HG03575 (cell line): ENCODE measurements at regions not wholly inside any gene's neighbourhood (a gene's known extent, or its start where the extent isn't known, plus 50 kb on each side); places are given as distances from the start of the nearest gene placed in this dataset.

ENCODE experiments used
- ATAC-seq: cut with Tn5 transposase; IDR thresholded peaks from one replicate; pipeline ENCODE4 v1.9.1; 2021; ENCODE audit not compliant: unreplicated experiment, insufficient number of reproducible peaks, low FRiP score; ENCODE audit errors: extremely low read depth

DNA sequence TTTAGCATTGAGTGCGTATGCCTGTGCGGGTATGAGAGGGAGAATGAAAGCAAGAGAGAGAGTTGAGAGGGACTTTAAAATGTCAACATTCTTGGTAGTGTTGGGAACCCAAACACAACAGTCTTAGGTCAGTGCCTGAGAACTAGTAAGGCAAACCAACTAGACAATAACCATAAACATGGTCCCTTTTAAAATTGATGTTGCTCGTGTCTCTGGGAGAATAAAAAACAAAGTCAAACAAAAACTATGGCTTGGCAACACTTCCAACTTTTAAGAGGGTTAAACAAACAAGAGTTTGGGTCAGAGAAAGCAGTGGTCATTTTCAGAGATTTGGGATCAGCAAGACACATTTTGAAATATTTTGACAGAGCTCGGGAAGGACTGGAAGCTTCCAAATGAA lies 146.7 kb upstream of the THBS1 start:
- no peak for ATAC-seq

DNA sequence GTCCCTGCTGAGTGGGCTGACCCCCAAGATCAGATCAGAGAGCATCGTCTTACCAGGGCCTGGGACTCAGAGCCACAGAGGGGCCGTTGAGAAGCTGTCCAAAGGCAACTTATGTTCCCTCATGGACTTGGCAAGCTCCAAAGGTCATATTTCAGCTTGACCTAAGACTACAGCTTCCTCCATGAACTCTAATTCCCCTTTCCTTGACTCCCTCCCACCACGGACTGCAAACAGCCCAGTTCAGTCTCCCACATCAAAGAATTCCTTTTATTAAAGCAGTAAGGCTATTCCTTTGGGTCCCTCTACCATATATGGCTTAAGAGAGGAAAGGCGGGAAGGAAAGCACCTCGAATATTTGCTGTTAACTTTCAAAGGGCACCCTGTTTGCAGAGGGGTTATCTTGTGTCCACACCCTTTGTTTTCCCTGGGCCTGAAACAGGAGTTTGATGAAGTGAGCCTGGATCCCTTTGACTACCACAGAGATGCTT lies 146.1 kb upstream of the THBS1 start:
- ATAC-seq, result no peak

DNA sequence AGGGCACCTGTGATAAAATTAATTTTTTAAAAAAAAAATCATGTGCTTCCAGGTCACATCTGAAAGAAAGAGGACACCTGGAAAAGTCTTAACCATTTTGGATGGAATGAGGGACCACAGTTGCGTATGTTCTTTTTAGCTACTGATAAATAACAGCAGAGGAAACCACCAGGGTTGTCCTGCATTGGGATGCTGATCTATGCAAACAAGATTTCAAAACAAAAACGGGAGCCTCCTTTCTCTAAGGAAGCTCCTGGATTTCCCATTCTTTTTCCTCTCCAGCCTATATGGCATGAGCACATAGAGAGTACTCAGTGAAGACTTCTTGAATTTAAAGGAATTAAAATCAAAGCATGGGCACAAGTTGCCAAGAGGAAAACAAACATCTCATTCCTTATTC lies 145.6 kb upstream of the THBS1 start:
- no peak for ATAC-seq

DNA sequence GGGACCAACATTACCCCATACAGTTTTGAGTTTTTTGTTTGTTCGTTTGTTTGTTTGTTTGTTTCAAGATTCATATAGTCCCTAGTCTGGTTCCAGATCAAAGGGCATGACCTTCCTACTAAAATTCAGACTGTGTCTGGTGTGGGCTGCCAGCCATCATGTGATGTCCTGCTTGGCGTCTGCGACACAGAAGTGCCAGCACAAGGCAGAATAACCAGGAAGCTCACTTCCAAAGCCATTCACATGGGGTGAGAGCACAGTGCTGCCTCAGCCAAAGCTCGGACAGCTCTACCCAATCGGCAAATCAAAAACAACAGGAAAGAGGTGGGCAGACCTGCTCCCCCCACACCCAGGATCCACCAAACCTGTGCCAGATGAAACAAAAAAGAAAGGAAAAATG lies 142.6 kb upstream of the THBS1 start:
- ATAC-seq, result no peak

DNA sequence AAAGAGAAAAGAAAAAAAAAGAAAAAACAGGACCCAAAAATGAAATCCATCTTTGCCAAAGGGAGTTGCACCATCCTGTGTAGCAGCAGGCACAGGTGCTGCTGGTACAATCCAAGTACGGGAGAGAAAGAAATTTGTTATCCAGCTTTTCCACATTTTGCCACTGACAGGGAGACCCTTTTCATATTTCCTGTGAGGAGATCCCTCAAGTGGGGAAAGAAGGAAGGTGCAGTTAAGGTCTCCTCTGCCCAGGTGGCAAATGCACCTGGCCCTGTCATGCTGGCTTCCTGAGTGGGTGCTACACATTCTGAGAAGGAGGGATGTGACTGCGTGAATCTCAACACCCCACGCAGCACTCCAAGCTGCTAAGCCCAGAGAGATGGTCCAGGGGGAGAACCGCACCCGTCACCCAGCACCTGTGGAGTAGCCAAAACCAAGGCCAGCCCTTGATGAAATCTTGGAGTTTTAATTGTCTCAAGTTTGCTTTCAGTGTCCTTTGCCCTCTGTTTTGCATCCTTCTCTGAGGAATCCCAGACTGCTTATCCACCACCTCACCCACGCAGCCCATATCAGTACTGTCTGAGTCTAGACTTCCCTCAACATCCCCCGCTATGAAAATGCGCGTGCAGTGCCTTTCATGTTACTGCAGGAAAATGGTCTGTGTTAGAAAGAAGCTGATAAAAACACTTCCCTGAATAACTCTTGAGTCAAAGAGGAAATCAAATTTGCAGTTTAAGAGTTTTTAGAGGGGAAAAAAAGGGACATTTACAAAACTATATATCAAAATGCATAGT lies 141.9 kb upstream of the THBS1 start:
- no peak for ATAC-seq

DNA sequence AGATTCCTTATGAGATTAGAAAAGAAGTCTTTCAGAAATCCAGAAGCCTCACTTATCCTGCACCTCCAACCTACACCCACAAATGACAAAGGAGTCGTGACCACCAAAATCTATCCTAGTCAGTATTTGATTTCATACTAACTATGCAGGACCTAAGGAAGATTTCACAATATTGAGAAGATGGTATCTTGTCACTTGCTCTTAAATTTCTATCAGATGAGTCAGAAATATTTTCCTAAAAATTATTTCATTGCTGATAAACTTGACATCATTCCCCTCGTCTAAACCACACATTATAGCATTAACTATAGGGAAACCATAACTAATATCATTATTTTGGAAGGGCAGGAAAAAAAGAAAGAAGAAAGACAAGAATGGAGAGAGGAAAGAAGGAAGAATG lies 138.0 kb upstream of the THBS1 start:
- ATAC-seq, result no peak

DNA sequence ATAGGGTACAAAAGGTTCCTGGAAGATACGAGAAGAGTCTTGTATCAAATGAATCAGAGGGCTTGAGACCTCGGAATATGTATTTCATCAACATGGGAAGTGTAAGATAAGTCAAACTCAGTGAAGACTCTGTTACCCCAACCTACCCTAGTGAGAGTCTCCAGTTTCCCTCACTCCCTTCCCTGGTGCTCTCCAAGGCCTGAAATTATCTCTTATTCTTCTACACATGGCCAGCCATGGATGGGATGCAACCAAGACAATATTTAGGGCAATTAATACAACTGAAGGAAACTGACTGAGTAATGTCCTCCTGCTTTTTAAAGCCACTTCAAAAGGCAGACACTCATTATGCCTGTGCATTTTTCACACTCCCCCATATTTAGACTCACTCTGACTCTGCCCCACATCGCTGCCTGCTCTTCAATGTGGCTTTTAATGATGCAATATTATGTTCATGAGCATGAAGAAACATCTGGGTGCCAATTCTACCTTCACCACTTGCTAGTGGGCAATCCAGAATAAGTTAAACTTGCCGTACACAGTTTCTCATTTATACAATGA lies 137.1 kb upstream of the THBS1 start:
- ATAC-seq, result no peak

DNA sequence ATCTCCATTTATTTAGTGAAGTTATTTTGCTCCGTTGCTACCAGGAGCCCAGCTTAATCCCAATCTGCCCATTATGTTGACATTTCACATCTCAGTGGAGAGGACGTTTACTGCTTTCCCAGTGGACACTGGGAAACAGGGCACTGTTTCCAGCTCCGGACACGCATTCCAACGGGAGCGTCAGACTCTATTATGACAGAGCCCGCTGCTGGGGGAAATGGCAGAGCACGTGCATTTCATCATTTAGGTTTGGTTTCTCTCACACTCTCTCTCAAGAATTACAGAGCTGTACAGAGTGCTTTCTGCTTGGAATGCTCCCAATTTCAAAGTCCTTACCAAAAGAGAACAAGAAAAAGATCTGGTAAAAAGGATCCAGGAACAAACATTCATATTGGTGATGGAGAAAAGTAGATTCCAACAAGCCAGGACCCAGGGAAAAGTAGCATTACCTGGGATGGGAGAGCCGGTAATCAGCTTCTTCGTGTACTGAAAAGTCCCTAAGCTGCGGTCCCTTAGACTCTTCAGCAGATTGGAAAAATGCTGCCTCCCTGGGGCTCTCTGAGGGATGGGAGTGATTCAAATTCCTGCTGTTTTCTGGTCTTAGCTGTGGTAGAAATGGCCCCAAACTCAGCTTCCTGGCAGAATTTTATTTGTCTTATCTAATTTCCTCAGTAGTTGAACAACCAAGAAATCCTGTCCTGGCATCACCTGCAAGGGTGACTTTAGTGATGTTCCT lies 136.0 kb upstream of the THBS1 start:
- no peak for ATAC-seq

DNA sequence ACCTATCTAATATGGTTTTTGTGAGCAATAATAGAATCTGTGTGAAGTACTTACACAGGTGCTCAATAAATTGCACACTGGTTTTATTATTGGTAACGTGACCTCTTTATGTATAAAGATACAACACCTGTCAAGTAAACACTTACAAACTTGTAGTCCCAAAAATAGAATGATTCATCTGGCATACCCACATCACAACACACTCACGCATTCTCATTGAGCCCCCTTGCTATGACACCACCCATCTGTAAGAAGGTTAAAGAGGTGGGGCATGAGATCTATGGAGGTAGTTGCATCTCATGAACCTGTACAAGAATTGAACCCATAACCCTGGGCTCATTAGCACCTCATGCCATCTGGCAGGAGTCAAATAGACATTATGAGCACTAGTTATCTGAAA lies 134.9 kb upstream of the THBS1 start:
- ATAC-seq, result no peak

DNA sequence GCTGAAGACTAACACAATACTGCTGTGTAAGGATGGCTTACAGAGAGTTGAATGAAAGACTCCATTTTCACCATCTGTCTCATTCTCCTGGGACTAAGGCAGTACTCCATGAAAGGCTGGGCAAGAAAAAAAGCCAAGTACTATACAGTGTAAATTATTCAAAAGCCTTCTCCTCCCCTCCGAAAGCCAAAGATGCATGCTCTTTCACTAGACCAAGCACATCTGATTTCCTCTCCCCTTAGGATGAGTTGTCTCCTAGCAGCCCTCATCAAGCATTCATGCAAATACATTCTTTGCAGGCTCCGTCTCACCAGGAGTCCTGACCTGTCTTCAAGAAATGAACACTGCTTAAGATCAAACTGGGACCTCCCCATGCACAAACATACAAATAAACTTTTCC lies 133.5 kb upstream of the THBS1 start:
- no peak for ATAC-seq

DNA sequence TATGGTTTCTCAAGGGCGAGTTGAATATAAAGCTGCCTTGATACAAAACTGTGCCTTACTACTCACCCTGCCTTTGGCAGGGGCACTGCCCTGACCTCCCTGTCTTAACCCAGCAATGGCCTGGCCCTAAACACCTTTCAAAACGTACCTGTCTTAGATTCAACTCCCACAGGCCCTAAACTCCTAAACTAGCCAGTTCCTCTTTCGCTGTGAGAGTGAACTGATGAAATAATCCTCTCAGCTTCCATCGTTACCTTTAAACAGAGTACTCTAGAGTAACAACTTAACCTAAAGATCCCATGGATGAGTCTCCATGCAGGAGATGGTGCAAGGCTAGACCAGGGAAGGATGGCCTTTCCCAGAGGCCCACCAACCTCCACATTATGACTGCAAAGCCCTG lies 133.0 kb upstream of the THBS1 start:
- ATAC-seq, result no peak

DNA sequence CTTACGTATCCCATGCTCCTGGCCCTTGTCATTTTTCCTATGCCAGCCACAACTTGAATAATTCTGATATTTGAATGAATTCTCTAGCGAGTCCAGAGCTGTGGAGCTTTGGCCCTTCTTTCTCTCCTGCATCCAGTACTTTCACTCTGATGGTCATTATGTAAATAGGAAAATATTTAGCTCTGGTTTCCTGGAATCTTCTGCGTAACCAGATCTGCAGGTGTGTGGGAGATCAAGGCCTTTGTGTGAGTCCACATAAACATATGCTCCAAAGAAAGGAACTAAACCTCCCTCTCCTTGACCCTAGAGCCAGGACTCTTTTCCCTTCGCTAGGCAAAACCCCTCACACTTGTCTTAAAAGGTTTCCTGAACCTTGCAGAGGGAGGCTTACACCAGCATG lies 132.5 kb upstream of the THBS1 start:
- no peak for ATAC-seq

DNA sequence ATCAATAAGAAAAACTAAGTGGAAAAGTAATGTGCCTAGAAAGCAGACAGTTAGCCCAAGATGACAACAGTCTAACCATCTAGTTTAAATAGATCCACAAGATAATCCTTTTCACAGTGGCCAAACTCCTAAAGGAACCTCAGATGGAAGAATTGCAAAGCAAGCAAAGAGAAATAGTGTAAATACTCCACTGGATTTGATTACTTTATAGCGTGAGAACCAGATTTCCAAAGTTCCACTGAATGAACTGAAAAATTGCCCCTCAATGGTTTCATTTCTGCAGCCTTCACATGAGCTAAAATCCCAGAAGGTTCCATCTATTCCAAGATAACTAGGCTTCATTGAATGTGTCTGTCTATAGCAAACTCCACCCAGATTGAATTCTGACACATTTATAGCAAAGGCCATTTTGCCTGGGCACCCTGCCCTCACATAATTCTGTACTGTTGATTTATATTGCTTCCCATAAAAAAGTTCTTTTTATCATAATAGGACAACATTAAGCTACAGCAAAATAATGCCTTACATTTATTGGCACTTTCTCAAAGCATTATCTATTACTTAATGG lies 129.7 kb upstream of the THBS1 start:
- no peak for ATAC-seq

DNA sequence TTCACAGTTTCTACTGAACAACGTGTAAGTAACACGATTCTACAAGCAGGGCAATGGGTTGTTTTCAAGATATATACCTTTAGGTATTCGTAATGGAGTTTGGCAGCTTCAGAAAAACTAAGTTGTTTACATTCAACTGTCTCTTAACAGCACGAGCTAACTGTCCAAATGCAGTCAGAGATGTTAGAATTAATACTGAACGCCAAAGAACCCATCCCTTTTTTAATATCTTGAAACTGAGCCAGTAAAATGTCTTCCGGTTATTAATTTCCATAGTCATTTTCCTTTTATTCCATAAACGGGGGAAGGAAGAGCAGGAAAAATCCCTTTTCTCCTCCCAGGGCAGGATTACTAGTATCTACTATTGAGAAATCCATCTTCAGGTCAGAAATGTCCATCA lies 129.0 kb upstream of the THBS1 start:
- ATAC-seq, result no peak

DNA sequence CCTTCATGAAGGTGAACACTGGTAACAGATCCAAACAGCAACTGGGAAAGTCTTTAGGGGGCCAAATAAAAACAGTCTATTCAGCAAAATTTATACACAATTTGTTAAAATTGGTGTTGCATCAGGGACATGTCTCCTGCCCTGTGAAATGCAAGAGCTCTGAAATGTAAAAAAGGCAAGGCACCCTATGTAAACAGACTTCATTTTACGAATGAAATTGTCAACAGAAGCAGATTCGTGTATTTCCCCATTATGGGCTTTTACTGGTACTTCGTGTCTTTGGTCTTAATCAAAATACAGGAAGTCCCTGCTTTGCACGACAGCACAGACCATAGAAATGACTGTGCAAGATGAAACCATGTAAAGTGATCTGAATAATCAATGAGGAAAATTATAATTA lies 127.3 kb upstream of the THBS1 start:
- ATAC-seq, result peak; percentile 77

DNA sequence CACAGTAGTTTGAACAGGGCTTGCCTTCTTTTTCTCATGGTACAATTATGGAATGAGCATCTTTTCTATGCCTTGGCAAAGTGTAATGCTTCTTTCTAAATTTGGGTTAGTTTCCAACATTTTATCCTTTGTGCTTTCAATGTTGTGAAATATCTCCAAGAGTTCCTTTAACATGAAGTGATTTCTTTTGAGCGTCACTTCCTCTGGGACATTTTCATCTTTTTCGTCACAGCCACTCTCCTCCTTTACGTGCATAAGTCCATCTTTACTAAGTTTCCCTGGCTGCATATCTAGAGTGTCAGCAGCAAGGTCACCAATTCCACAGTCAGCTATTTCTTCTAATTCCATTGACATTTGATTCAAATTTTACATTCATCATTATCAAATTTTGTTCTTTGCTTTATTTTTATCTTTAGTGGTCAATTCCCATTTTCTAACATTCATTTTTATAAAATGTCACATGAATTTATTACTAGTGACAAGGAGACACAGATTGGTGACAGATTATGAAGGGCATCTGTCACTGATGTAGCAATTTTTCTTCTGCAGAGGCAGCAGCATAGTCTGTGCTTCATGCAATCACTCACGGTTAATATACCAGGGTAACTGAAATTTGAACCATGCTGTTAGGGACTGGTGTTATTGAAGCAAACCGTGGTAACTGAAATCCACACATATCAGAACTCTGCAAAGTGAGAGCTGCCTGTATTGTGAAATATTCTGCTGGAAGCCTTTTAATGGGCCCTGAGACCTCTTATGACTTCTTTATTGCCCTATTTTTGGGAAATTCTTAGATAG lies 126.5 kb upstream of the THBS1 start:
- ATAC-seq, result no peak

DNA sequence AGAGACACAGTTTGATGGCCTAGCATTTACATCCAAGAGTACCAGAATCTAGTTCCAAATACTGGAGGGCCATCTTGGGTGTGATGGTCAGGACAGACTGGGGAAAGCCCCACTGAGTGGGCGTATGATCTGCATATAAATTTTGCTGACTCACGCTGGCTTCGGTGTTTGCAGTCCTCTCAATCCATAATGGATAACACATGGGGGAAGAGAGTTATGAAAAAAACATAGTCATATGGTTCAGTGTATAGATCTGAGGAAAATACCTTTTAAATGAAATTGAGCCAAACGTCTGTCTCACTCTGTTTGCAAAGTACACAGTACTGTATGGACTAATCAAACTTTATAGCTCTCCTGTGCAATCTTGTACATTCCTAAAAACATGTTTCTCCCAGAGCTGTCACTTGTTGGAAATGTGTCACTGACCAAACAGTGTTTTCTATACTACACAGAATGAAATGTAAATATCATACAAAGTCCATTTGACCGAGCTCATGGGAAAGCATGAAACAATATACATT lies 125.3 kb upstream of the THBS1 start:
- ATAC-seq, result no peak

DNA sequence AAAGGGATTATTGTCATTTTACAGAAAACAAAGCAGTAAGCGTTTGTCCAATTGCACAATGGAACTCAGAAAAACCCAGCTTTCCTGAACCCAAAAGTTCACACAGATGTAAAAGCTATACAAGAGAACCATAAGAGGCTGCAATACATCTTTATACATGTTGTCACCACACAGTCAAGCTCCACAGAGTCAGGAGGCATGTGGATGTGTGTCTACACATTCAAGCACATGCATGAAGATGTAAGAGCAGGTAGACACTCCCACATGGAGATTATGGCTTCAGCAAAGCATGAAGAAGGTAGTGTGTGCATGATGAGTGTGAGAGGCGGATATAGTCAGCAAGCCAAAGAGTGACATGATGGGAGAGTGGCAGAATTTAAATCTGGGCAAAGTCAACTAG lies 124.7 kb upstream of the THBS1 start:
- no peak for ATAC-seq
